Uterus (tissue), 2 donors: ENCODE measurements at regions not wholly inside any gene's neighbourhood (a gene's known extent, or its start where the extent isn't known, plus 50 kb on each side); places are given as distances from the start of the nearest gene placed in this dataset.

Experiments used
- POLR2A ChIP-seq, 2 donors: fragments of 450-650 bp; IDR thresholded peaks; one replicate each; pipeline ENCODE4 v1.6.1; 2016; ENCODE audit warnings: antibody characterized with exemption in 2 of 2, mild to moderate bottlenecking in 1 of 2, moderate library complexity in 1 of 2
- TF ChIP-seq, protein P1 (sequence below), 4 experiments: fragments of 200-600 bp in 2 of 4; fragments of 450-650 bp in 2 of 4; sonication (generic) in 2 of 4; IDR thresholded peaks; one replicate each; pipeline ENCODE4 v1.5.1; 2016 to 2019; ENCODE audit warnings: antibody characterized with exemption in 4 of 4, mild to moderate bottlenecking in 2 of 4, moderate library complexity in 1 of 4

DNA sequence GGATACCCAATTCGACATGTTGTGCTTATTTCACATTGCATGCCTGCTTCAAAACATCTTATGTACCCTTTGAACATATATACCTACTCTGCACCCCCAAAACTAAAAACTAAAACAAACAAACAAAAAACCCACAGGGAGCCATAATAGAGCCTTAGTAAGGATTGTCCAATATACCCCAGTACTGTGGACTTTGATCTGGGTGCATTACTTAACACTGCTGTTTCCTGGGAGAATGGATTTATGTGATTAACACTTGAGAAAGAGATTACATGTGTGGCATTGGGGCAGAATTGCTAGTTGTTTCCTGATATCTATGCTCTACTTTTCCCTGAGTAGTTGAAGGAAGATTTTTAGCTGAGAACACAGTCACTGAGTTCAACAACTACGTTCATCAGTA lies 583.4 kb upstream of the ROBO1 start:
- no peak for TF ChIP-seq POLR2A (IDR thresholded peaks at IDR 0.05)
- TF ChIP-seq, protein P1, sequence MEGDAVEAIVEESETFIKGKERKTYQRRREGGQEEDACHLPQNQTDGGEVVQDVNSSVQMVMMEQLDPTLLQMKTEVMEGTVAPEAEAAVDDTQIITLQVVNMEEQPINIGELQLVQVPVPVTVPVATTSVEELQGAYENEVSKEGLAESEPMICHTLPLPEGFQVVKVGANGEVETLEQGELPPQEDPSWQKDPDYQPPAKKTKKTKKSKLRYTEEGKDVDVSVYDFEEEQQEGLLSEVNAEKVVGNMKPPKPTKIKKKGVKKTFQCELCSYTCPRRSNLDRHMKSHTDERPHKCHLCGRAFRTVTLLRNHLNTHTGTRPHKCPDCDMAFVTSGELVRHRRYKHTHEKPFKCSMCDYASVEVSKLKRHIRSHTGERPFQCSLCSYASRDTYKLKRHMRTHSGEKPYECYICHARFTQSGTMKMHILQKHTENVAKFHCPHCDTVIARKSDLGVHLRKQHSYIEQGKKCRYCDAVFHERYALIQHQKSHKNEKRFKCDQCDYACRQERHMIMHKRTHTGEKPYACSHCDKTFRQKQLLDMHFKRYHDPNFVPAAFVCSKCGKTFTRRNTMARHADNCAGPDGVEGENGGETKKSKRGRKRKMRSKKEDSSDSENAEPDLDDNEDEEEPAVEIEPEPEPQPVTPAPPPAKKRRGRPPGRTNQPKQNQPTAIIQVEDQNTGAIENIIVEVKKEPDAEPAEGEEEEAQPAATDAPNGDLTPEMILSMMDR (IDR thresholded peaks at IDR 0.05) = no peak
